Astrocyte (in vitro differentiated cells and primary cell): ENCODE measurements at regions not wholly inside any gene's neighbourhood (a gene's known extent, or its start where the extent isn't known, plus 50 kb on each side); places are given as distances from the start of the nearest gene placed in this dataset.

ENCODE experiments used
- DNase-seq: peaks from one replicate; pipeline ENCODE4 v3.0.0-alpha.2; 2010; ENCODE audit warnings: low read depth
- FAIRE-seq: peaks from 2 replicates; lab custom pipeline; 2011; peaks lifted over from hg19 to GRCh38; lab: Jason Lieb, UNC
- H2AFZ ChIP-seq: 2 replicates; pipeline ENCODE4 v1.6.0; 2012; ENCODE audit warnings: low read depth, low read length, inconsistent platforms
- H3K27ac ChIP-seq: 2 replicates; pipeline ENCODE4 v1.5.1; 2011; ENCODE audit warnings: low read depth, low read length, inconsistent platforms
- H3K27me3 ChIP-seq: 2 replicates; pipeline ENCODE4 v1.6.0; 2011; ENCODE audit warnings: low read length, inconsistent platforms; ENCODE audit not compliant: insufficient read depth
- H3K36me3 ChIP-seq: 2 replicates; pipeline ENCODE4 v1.5.1; 2011; ENCODE audit warnings: low read length, inconsistent platforms; ENCODE audit not compliant: insufficient read depth
- H3K4me1 ChIP-seq: 2 replicates; pipeline ENCODE4 v1.5.1; 2011; ENCODE audit warnings: low read length, inconsistent platforms; ENCODE audit not compliant: insufficient read depth
- H3K4me2 ChIP-seq: 2 replicates; pipeline ENCODE4 v1.6.0; 2012; ENCODE audit warnings: low read length, inconsistent platforms
- H3K4me3 ChIP-seq: 2 replicates; pipeline ENCODE4 v1.5.1; 2011; ENCODE audit warnings: low read depth, mild to moderate bottlenecking, low read length, inconsistent platforms; ENCODE audit not compliant: insufficient read depth
- H3K79me2 ChIP-seq: 2 replicates; pipeline ENCODE4 v1.6.0; 2012; ENCODE audit warnings: mild to moderate bottlenecking, low read length, inconsistent platforms; ENCODE audit not compliant: insufficient read depth
- H3K9ac ChIP-seq: 2 replicates; pipeline ENCODE4 v1.6.0; 2012; ENCODE audit warnings: mild to moderate bottlenecking, low read length, inconsistent platforms
- H3K9me3 ChIP-seq: 2 replicates; pipeline ENCODE4 v1.5.1; 2012; ENCODE audit warnings: low read depth, mild to moderate bottlenecking, low read length, inconsistent platforms; ENCODE audit not compliant: insufficient read depth
- H4K20me1 ChIP-seq: 2 replicates; pipeline ENCODE4 v1.6.0; 2012; ENCODE audit warnings: low read length, inconsistent platforms; ENCODE audit not compliant: insufficient read depth
- H3K27ac Mint-ChIP-seq: one replicate; pipeline ENCODE4 v1.8.0; 2021; ENCODE audit warnings: mild to moderate bottlenecking, mixed read lengths; ENCODE audit not compliant: unreplicated experiment
- H3K27me3 Mint-ChIP-seq: one replicate; pipeline ENCODE4 v1.8.0; 2021; ENCODE audit warnings: low read depth, mixed read lengths; ENCODE audit not compliant: unreplicated experiment
- H3K36me3 Mint-ChIP-seq: one replicate; pipeline ENCODE4 v1.8.0; 2021; ENCODE audit warnings: low read depth, mixed read lengths; ENCODE audit not compliant: unreplicated experiment
- H3K4me1 Mint-ChIP-seq: one replicate; pipeline ENCODE4 v1.8.0; 2021; ENCODE audit warnings: low read depth, mixed read lengths; ENCODE audit not compliant: unreplicated experiment
- H3K4me3 Mint-ChIP-seq: one replicate; pipeline ENCODE4 v1.8.0; 2021; ENCODE audit warnings: mild to moderate bottlenecking, moderate library complexity, mixed read lengths; ENCODE audit not compliant: unreplicated experiment
- H3K9me3 Mint-ChIP-seq: one replicate; pipeline ENCODE4 v1.8.0; 2021; ENCODE audit warnings: mild to moderate bottlenecking, mixed read lengths; ENCODE audit not compliant: unreplicated experiment
- CTCF ChIP-seq: IDR thresholded peaks from 2 replicates; pipeline ENCODE4 v1.5.1; 2011; ENCODE audit warnings: low read depth, mild to moderate bottlenecking, inconsistent platforms, low read length, moderate library complexity; ENCODE audit not compliant: insufficient read depth
- EZH2 ChIP-seq: IDR thresholded peaks from 2 replicates; pipeline ENCODE4 v1.6.1; 2012; ENCODE audit warnings: mild to moderate bottlenecking, low read length, inconsistent platforms; ENCODE audit not compliant: insufficient read depth

GRCh38 chr3:150315721-150316120 lies 92.4 kb upstream of the TSC22D2 start:
- peak overlapping the region; percentile 16 for H3K27ac Mint-ChIP-seq
- FAIRE-seq (no peak), DNase-seq (no peak)
- H3K4me1 Mint-ChIP-seq, result peaks cover 12% of the 10 kb centered on the region
- Histone ChIP-seq H3K79me2 (no peaks in the 10 kb centered on the region), H3K9ac (no peak overlapping the region), H3K9me3 (no peaks in the 10 kb centered on the region), H3K36me3 (no peaks in the 10 kb centered on the region), H3K4me3 (no peak overlapping the region), H3K27ac (no peak overlapping the region), H2AFZ (no peak overlapping the region), H3K4me1 (peaks cover 6% of the 10 kb centered on the region), H3K27me3 (no peaks in the 10 kb centered on the region), H3K4me2 (no peak overlapping the region), H4K20me1 (no peaks in the 10 kb centered on the region)
- TF ChIP-seq EZH2 (no peak), CTCF (no peak)
- H3K4me3 Mint-ChIP-seq, result no peak overlapping the region
- no peaks in the 10 kb centered on the region for H3K27me3 Mint-ChIP-seq
- no peaks in the 10 kb centered on the region for H3K36me3 Mint-ChIP-seq
- H3K9me3 Mint-ChIP-seq, result no peaks in the 10 kb centered on the region

GRCh38 chr3:150314248-150315004 lies 93.7 kb upstream of the TSC22D2 start:
- no peak overlapping the region for H3K4me2 ChIP-seq
- Mint-ChIP-seq H3K36me3 (no peaks in the 10 kb centered on the region), H3K9me3 (peaks cover under 1% of the 10 kb centered on the region), H3K4me3 (no peak overlapping the region), H3K27me3 (no peaks in the 10 kb centered on the region), H3K27ac (no peak overlapping the region), H3K4me1 (peaks cover 7% of the 10 kb centered on the region)
- FAIRE-seq (no peak), DNase-seq (no peak)
- H3K79me2 ChIP-seq, result no peaks in the 10 kb centered on the region
- no peaks in the 10 kb centered on the region for H4K20me1 ChIP-seq
- H2AFZ ChIP-seq, result no peak overlapping the region
- no peak overlapping the region for H3K27ac ChIP-seq
- no peaks in the 10 kb centered on the region for H3K9me3 ChIP-seq
- no peaks in the 10 kb centered on the region for H3K27me3 ChIP-seq
- no peak overlapping the region for H3K4me3 ChIP-seq
- no peaks in the 10 kb centered on the region for H3K36me3 ChIP-seq
- H3K9ac ChIP-seq, result no peak overlapping the region
- TF ChIP-seq EZH2, result no peak
- TF ChIP-seq CTCF, result no peak
- H3K4me1 ChIP-seq, result peaks cover 2% of the 10 kb centered on the region

- no peak for FAIRE-seq
- Histone ChIP-seq H3K27ac (no peak overlapping the region), H3K36me3 (no peaks in the 10 kb centered on the region), H3K9ac (no peak overlapping the region), H3K4me2 (no peak overlapping the region), H3K27me3 (no peaks in the 10 kb centered on the region), H3K4me1 (peaks cover 7% of the 10 kb centered on the region), H3K4me3 (no peak overlapping the region), H2AFZ (no peak overlapping the region), H3K79me2 (no peaks in the 10 kb centered on the region), H4K20me1 (no peaks in the 10 kb centered on the region), H3K9me3 (no peaks in the 10 kb centered on the region)
- Mint-ChIP-seq H3K27me3 (no peaks in the 10 kb centered on the region), H3K4me3 (no peak overlapping the region), H3K4me1 (peaks cover 10% of the 10 kb centered on the region), H3K9me3 (peaks cover 8% of the 10 kb centered on the region), H3K27ac (no peak overlapping the region), H3K36me3 (no peaks in the 10 kb centered on the region)
- TF ChIP-seq EZH2, result no peak
- TF ChIP-seq CTCF, result no peak
- no peak for DNase-seq
These were observed 96.0 kb upstream of the TSC22D2 start for GRCh38 chr3:150312018-150312657.
